ENCODE measurements at regions not wholly inside any gene's neighbourhood (a gene's known extent, or its start where the extent isn't known, plus 50 kb on each side); places are given as distances from the start of the nearest gene placed in this dataset.

GRCh38 chr5:13569090-13569715 is 375.3 kb downstream of the DNAH5 start:
- no peak for DNase-seq

DNA sequence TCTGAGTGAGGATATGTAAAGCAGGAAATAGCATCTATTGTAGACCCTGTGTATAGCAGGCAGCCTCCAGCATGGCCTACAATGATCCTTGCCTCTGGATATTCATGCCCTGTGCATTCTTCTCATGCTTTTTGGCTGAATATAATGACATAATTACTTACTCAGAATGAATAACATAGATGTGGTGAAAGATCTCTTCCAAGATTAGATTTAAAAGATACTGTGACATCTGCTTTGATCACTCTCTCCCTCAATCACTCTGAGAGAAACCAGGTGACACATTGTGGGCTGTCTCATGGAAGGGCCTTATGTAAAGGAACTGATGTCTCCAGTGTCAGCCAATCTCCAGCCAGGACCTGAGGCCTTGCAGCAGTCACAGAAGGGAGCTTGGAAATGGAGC is 376.7 kb downstream of the DNAH5 start:
- no peak for DNase-seq

GRCh38 chr5:13566871-13567339 is 377.6 kb downstream of the DNAH5 start:
- DNase-seq = no peak

DNA sequence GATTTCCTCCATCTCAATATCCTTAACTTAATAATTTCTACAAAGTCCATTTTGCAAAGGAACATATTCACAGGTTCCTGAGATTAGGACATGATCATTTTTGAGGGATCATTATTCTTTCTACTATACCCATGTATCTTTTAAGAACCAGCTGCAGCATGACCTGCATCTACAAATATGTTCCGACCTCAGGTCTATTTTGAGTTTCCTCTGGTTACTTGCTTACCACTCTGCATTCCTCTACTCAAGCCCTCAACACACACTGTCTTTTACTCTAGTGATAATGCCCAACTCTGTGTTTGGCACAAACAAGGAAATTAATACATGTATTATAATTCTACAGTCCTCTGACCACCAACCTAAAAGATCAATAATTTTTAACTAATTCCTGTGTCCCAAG is 386.1 kb downstream of the DNAH5 start:
- no peak for DNase-seq

- DNase-seq = peak in 3 of 51 donors; percentile 3 to 21 (median 4)
Measured at GRCh38 chr5:13553896-13554295, 390.6 kb downstream of the DNAH5 start.

- peak in 1 of 51 donors; percentile 7 for DNase-seq
Measured at GRCh38 chr5:13552361-13552760, 392.1 kb downstream of the DNAH5 start.

GRCh38 chr5:13551645-13552044 is 392.8 kb downstream of the DNAH5 start:
- DNase-seq = no peak

- no peak for DNase-seq
Measured at GRCh38 chr5:13540168-13540750, 404.2 kb downstream of the DNAH5 start.

DNA sequence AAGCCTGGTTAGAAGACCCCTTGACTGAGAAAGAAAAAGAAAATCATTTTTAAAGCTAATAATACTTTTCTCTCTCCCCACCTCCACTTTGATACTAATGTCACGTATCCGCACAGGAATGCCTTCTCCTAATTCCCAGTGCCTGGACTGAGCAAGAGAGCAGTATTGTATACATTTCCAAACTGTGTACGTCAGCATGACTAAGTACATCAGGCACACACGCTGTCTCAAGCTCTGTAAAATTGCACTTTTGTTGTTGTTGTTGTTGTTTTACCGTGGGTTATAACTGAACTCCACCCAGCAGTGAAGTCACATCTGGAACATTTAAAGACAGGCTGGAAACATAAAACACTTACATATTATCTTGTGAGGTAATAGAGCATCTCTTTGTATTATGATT is 407.6 kb downstream of the DNAH5 start:
- DNase-seq = no peak

DNA sequence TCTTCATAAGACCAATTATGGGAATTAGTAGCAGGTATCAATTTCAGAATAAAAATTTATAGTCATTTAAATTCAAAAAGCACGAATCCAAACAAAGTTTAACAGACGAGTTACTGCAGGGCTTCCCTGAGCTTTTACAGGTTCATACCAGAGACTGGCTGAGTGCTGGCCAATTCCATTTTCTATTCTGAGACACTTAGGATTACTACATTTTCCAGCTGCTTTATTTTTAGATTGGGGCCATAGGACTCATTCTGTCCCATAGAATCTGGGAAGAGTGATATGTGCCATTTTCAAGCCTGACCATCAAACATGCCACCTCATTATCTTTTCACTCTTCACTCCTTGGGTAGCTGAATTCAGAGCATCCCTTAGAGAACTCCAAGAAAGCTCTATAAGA is 410.7 kb downstream of the DNAH5 start:
- DNase-seq = no peak

GRCh38 chr5:13529300-13529699 is 415.2 kb downstream of the DNAH5 start:
- DNase-seq = no peak

GRCh38 chr5:13524936-13525335 is 419.6 kb downstream of the DNAH5 start:
- no peak for DNase-seq

DNA sequence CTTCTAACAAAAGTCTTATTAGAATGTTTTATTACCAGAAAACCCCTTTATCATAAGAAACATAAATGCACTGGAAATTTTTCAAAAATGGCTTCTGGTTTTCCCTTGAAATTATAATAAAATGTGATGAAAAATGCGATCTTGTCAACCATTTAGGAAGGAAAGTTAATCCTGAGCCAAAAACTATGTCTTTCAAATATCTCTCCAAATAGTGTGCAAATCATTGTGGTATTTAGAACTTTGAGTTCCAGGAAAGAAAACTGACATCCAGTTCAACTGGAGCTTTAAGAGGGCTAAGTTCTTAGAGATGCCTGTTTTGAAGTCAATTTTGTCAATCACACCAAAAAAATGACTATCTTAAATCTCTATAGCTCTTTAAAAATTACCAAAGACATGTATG is 425.4 kb downstream of the DNAH5 start:
- DNase-seq = no peak

GRCh38 chr5:13516195-13516594 is 428.3 kb downstream of the DNAH5 start:
- DNase-seq = no peak

- no peak for DNase-seq
Measured at GRCh38 chr5:13511442-13511841, 433.0 kb downstream of the DNAH5 start.

- DNase-seq = no peak
Measured at GRCh38 chr5:13510616-13511015, 433.9 kb downstream of the DNAH5 start.

DNA sequence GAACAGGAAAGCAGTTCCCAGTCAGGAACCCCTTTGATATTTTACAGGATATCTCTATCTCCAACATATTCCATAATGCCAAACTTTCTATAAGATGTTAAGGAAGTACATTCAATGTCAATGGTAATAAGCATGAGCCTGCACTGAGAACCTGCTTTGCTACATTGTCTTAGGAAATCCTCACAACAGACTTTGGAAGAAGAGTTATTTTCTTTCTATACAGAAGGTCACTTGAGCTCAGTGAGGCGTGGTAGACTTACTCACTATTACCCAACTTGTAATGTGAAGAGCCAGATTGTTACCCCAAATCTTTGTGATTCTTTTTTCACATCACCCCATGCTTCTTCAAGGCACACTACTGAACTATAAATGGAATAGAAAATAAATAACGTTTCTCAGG is 435.9 kb downstream of the DNAH5 start:
- DNase-seq = no peak

GRCh38 chr5:13505326-13505725 is 439.2 kb downstream of the DNAH5 start:
- no peak for DNase-seq

GRCh38 chr5:13503017-13503416 is 441.5 kb downstream of the DNAH5 start:
- no peak for DNase-seq

GRCh38 chr5:13501176-13501575 is 443.3 kb downstream of the DNAH5 start:
- DNase-seq = no peak

- no peak for DNase-seq
Measured at GRCh38 chr5:13498279-13498678, 446.2 kb downstream of the DNAH5 start.

- DNase-seq = no peak
Measured at GRCh38 chr5:13488254-13488931, 456.1 kb downstream of the DNAH5 start.

DNA sequence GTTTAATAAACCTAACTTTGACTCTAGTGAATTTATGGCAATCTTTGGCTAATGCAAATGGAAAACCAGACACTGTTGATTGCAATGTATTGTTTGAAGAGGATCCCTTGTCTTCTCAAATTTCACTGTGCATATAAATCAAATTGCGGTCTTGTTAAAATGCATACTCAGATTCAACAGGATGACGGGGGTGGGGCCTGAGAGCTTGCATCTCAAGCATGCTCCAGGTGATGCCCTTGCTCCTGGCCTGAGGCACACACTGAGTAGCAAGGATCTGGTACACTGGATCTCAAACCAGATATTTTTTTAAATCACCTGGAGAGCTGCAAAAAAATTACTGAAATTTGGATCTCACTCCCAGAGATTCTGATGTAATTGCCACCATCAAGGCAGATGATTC is 463.7 kb downstream of the DNAH5 start:
- DNase-seq = no peak

All from hypothalamus (tissue), 51 donors.